Dermis blood vessel endothelial cell (primary cell): ENCODE measurements at regions not wholly inside any gene's neighbourhood (a gene's known extent, or its start where the extent isn't known, plus 50 kb on each side); places are given as distances from the start of the nearest gene placed in this dataset.
A peak's percentile ranks its signal among the peaks of the same experiment; 100 is the strongest.
"Not testable (repeated sequence)": the region's sequence is repeated elsewhere in the genome, so short reads cannot be mapped to it uniquely, and the experiment has no call there.

Experiments
- DNase-seq: peaks from one replicate; pipeline ENCODE4 v3.0.0; 2010

DNA sequence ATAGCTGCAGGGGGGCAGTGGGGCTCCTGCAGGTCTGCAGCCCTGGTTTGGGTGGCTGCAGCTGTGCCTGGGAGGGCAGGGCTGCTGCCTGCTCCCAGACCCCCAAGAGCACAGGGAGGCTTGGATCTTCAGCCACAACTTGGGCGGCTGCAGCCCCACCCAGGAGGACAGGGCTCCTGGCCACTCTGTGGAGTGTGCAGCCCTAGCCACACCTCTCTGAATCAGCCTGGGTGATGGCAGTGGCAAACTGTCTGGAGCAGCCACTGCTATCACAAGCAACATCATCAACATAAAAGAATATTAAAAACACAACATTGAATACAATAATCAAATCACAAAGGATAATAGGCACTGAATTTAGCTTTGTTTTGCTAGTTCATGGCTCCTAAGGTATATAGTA lies 164.9 kb upstream of the SLC27A6 start:
- no peak for DNase-seq

DNA sequence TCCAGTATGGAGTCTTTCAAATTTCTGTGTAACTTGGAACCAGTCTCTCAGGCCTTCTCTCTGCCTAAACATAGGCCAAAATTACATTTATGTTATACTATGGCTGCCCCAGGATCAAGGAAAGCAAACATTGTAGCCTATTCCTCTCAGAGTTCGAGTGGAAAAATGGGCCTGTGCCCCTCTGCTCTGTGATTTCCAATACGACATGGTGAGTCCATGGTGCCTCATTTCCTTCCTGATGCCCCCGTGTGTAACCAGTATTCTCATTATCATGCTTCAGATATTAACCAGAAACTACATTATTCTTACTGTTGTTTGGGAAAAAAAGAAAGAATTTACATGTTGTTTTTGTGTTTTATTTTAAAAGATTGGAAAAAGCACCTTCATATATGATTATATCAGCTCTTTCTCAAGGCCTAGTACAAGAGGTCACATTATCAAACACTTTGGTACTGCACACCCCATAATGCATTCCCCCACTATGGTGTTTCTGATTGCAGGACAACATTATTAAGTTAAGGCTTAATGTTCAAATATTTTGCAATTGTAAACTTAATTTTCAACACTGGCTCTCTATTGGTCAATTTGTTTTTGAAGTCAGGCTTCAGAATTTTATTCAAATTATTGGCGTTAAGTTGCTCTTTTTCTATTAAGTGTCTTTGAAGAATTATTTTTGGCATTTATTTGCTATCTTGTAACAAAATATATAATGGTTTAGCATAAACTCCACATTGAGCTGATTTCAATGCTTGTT lies 151.8 kb upstream of the SLC27A6 start:
- DNase-seq: peak; percentile 32

DNA sequence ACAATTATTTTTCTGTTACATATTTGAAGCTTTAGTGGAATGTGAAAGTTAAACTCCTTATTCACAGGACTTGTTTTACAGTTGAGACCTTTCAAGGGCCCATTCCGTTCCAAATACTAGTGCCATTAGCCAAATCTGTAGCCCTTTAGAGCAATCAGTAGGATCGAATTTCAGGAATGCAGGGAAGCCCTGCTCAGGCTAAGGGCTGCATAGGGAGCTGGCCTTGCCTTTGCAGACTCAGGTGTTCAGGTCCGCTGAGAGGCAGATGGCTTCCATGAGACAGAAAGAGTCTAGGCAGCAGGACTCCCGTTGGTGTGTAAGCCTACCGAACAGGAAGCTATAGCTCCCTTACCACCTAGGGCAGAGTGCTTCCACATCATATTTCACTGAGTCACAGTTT lies 150.1 kb upstream of the SLC27A6 start:
- DNase-seq: no peak

DNA sequence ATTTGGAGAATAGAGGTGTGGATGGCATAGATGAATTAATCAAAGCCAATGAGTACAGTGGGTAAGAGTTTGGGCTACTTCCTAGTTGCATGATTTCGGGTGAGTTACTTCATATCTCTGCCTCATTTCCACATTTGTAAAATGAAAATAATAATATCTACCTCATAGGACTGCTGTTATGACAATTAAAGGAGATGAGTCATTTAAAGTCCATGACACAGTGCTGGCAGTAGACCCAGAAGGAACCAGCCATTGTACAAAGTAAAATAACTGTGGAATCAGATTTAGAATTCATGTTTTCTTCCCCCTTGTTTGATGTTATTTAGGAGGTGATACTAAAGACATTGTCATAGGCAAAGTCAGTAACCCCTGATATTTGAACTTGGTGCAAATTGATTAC lies 139.5 kb upstream of the SLC27A6 start:
- DNase-seq: peak; percentile 77

DNA sequence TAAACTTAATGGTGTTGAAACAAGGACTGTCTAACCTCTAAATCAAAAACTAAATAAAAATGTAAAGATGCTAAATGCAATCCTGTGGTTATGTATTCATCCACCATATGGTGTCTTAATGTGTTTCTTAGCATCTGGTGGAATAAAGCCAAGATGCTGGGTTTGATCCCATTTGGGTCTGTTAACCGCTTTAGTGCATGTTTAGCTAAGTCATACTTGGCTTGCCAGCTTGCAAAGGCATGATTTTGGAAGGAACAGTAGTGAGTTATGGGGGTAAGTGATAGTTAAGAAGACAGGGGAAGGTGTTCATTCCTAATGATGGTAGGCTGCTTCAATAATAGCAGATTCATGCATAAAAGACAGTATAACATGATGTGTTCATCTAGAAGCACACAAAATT lies 139.0 kb upstream of the SLC27A6 start:
- peak; percentile 10 for DNase-seq

DNA sequence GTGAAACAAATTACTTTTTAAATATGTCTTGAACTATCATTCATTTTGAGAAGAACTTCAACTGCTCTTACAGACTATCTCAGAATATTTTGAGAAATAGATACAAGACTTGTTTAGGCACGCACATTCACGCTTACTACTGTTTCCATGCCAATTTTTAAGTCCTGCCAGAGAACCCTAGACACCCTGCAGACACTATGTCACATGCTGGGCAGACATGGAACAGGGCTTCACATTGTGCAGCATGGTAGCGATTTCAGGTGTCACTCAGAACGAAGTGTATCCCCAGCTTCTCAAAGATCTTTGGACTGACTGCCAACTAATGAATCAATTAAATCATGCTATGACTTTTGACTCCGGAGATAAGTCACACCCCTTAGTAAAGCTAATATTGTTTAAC lies 128.7 kb upstream of the SLC27A6 start:
- no peak for DNase-seq

DNA sequence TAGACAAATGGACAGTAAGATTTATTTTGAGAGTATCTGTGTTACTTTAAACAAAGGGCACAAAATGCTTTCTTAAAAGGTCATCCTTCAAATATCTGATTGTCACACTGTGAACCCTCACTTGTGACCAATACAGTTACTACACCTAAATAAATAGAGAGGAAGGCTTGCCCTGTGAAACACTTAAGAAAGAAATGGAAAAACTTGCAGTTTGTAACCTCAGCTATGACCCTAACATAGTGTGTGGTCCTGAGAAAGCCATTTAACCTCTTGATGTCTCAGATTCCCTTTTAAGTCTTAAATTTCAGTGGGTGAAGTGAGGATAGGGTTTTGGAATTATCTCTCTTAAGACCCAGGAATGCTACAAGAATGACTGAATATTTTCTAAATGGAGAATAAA lies 126.7 kb upstream of the SLC27A6 start:
- no peak for DNase-seq

DNA sequence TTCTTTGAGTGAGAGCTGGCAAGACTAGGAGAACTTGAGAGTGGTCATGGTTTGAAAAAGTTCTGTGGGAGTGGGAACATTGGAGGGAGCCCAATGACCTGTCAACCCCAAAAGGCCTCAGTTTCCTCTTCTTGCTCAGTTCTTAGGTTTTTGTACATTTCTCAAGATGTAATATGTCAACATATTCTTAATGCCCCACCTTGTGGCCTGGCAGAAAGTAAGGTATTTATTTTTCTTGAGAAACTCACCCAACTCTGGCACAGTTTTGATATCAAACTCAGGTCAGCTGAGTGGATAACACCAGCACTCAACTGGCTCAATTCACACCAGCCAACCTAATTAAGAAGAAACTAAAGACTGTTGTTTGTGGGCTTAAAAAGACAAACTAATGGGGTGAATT lies 123.0 kb upstream of the SLC27A6 start:
- peak; percentile 20 for DNase-seq

DNA sequence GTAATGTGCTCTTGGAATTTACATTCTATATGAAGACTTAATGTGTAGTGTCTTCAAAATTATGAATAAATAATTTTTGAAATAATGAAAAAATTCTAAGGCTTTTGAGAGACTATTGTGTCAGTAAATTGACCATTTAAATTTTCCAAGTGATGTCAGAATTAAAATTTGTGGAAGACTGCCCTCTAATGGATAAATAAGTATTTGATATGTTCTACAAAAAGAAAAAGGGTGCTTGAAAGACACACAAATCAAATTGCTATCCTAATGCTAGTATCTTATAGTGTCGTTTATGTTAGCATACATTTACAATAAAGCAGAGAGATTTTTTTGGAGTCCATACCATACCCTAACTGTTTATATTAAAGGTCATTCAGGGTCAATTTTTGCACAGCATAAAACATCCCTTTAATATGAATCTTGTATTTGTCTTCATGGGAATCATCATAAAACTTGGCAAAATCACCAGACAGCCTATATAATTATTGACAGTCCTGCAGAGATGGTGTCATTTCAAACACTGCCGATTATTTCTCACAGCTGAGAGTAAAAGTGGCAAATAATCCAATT lies 120.8 kb upstream of the SLC27A6 start:
- DNase-seq: peak; percentile 52

DNA sequence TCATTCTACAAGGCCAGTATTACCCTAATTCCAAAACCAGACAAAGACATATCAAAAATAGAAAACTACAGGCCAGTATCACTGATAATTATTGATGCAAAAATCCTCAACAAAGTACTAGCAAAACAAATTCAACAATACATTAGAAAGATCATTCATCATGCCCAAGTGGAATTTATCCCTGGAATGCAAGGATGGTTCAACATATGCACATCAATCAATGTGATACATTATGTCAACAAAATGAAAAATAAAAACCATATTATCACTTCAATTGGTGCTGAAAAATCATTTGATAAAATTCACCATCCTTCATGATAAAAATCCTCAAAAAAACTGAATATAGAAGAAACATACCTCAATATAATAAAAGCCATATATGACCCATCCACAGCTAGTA lies 115.2 kb upstream of the SLC27A6 start:
- DNase-seq: no peak

DNA sequence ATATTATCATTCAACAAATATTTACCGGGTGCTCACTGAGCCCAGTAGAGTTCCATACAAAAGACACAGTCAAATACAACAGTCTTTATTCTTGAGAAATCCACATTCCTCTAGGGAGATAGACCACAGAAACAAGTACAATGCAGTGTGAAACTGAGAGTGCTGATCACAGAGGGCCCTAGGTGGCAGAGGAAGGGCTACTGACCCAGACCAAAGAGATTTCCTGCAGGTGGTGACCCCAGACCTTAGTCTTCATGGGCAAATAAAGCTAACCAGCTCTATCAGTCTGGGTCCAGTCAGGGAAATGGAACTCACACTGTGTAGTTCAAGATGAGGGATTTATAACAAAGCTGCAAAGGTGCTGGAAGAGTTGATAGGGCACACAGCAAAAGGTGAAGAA lies 110.4 kb upstream of the SLC27A6 start:
- no peak for DNase-seq

DNA sequence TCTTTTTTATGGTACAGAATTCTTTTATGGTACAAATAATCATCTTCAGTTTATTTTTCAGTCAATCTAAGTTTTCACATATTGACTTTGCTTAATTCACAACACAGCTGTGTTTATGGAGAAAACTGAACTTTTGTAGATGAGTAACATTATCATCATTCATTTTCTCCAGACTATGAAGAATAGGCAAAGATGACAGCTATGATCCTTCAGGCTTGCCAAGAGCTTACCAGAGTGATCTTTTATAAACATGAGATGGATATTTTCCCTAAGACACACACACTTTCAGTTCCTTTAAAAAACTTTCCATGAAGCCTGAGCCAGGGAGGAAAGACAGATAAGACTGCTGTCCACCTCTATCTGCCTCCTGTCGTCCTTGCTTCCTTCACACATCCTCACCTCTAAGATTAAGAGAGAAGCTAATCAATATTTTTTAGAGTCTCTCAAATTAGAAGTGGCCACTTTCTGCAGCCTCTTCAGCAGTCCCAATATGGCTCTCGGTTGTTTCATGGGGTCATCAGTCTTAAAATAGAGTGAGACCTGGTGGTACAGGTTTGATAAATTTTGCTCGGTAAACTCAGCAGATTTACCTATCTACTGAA lies 108.1 kb upstream of the SLC27A6 start:
- DNase-seq: no peak

DNA sequence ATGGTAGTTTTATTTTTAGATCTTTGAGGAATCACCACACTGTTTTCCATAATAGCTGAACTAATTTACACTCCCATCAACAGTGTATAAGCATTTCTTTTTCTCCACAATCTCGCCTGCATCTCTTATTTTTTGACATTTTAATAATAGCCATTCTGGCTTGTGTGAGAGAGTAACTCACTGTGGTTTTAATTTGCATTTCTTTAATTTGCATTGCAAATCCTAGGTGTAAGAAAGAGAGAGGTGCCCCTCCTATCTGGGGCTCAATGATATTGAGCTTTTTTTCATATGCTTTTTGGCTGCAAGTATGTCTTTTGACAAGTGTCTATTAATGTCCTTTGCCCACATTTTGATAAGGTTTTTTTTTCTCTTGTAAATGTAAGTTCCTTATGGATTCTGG lies 106.3 kb upstream of the SLC27A6 start:
- no peak for DNase-seq

DNA sequence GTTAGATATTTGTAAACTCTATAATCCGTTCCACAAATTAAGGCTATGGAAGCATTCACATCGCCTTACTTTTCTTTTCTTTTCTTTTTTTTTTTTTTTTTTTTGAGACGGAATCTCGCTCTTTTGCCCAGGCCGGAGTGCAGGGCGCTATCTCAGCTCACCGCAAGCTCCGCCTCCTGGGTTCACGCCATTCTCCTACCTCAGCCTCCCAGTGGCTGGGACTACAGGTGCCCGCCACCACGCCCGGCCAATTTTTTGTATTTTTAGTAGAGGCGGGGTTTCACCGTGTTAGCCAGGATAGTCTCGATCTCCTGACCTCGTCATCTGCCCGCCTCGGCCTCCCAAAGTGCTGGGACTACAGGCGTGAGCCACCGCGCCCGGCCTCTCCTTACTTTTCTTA lies 104.1 kb upstream of the SLC27A6 start:
- not testable (repeated sequence) for DNase-seq

DNA sequence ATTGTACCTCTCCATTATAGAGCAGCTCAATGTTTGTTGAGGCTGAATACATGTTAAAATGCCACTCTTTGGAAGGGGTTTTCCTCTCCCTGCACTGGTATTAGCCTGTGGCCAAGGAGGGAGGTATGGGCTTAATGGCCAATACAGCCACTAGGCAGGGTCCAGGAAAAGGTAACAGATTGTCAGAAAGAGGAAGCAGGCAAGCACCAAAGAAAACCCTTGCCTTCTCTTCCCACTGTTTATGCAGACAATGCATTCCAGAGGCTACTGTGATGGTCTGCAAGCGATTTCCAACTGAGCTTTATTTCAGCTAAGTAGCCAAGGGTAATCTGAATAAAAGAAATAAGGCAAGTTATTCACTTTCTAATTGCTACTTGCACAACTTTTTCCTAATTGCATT lies 95.3 kb upstream of the SLC27A6 start:
- DNase-seq: no peak

DNA sequence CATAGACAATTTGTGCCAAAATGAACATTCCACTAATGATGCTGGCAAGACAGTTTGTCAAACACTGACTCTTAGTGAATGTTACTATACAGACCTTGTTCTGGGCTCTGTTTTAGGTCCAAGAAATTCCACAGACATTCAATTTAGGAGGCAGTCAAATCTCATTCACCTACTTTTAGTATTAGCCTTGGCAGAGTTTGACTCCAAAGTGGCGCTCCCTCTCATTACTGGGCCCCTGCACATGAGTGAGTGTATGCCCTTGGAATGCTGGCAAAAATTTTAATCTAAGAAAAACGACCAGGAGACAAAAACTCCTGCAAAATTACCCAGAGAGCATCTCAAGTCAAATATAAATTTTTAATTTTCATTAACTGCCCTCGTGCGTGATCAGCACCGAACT lies 94.9 kb upstream of the SLC27A6 start:
- no peak for DNase-seq

DNA sequence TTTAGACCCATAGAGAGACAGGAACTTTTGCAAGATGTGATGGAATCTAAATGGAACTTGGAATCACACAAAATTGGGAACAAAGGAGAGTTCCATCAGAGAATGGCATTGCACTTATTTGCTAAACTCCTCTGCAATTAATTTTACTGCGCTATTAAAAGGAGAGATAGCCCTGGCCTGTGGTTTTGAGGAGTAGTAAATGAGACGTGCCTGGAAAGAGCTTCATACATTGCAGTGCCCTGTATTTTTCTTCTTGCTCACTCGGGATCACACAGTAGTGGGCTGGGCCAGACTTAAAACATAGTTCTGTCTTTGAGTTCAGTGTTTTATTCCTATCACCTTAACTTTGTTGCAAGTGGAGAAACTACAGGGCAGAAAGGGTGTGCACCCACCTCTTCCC lies 94.4 kb upstream of the SLC27A6 start:
- DNase-seq: no peak

DNA sequence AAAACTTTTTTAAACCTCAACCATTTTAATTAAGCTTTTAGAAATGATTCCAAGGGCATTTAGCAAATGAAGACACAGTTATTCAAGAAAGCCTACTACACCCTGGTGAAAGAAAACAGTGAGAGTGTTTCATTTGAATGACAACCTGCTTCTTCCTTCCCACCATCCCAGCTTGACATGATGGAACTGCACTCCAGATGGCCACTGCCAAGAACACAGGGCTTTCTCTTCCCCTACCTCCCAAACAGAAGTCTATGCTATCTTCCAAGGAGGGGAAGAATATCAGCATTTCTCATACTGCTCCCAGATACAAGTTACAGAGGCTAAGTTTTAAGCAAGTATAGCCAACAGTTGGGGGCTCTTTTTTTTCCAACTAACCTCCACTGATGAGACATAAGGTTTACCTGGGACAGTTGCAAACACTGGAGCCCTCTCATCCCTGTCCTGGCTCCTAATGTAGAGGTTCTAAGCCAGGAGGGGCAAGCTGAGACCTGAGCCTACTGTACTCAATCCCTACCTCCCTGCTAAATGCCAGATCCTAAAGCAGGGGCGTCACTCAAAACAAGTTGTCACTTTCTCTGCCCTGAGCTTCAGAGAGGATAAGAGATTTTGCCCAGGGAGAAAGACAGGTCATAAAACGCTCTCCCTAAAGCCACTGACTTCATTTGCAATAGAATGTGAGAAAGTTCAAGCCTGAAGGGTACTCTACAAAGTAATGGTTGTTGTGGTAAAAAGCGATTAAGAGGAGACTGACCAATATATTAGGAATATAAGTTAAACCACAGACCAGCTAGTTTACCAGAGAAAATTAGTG lies 88.5 kb upstream of the SLC27A6 start:
- no peak for DNase-seq

DNA sequence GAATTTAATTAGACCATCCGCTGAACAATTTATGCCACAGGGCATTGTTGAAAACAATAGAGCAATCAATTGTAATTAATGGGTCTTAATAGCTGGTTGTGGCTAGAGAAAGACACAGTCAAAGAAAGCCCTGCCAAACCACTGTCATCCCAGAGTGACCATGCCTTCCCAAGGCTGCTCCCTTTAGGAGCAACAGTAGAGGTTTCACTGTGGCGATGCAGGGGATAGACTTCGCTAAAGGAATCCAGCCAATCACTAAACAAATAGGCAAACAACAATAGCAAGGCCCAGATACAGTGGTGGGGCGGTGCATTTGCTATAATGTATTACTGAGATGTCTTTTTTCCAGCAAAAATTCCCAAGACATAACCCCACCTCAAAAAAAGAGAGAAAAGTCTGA lies 87.8 kb upstream of the SLC27A6 start:
- DNase-seq: no peak

DNA sequence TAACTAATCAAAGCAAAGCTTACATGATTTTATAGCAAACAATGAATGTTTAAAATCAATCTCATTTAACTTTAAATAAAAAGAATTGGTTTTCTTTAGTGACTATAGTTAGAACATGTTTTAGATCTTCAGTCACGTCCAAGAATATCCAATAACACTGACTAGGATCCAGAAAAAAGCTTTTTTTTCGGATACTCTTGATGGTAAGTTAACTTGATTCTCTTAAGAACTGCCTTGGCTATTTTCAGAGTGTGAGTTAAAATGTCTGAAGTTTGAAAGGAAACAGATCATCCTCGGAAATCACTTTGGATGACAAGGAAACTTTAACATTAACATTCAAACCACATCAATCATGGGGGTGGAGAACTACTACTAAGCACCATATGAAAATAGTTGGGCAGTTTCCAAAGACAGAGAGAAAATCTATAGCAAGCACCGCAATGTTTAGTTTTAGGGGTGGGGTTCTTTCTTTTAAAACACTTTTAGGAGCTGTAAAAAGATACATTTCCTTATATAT lies 83.7 kb upstream of the SLC27A6 start:
- DNase-seq: no peak

DNA sequence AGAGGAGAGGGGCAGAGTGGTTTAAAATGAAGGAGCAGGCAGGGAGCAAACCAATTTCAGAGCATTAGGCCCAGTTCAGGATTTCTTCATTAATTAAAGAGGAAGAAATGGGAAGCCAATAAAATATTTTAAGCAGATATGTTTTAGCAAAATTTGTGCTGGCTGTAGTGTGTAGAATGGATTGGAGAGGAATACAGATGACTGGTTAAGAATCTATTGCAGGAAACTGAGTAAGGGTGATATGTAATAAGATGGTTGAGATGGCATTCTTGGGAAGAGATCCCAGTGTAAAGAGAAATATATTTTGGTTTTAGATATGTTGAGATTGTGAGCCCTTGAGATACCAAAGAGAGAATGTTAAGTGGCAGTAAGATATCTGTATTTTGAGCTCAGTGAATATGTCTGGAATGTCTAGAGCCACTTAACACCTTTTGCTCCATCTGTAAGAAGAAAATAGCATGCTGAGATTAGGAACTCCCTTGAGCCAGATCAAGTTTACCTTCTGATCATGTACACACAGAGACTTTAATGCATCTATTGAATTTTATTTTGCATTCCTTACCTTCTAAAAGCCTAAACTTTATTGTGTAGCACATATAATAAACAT lies 79.5 kb upstream of the SLC27A6 start:
- DNase-seq: no peak

DNA sequence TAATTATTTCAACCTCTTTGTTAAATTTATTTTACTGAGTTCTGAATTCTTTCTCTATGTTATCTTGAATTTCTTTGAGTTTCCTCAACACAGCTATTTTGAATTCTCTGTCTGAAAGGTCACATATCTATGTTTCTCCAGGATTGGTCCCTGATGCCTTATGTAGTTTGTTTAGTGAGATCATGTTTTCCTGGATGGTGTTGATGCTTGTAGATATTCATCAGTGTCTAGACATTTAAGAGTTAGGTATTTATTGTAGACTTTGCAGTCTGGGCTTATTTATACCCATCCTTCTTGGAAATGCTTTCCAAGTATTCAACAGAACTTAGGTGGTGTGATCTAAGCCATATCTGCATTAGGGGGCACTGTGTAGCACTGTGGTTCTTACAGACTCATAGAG lies 70.2 kb upstream of the SLC27A6 start:
- DNase-seq: no peak

DNA sequence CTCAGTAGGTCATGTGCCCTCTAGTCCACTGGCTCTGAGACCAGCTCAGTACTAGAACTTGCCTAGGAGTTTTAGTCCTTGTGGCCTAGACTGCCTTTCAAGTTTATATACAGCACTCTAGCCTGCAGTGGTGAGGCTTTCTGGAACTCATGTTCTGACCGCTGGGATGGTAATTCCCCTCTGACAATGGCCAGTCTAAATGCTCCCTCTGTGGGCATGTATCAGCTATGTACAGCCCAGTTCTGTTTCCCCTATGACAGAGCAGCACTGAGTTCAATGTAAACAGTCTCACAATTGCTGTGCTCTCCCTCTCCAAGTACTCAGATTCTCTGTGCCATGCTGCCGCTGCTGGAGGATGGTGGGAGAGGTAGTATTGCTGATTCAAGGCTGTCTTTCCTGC lies 68.6 kb upstream of the SLC27A6 start:
- no peak for DNase-seq
